Heart left ventricle (tissue), 16 donors: ENCODE measurements at regions not wholly inside any gene's neighbourhood (a gene's known extent, or its start where the extent isn't known, plus 50 kb on each side); places are given as distances from the start of the nearest gene placed in this dataset.
"Not testable (repeated sequence)": the region's sequence is repeated elsewhere in the genome, so short reads cannot be mapped to it uniquely, and the experiment has no call there.

Experiments used
- ATAC-seq, 4 donors: fragments of 200-7000 bp; cut with Tn5 transposase; one replicate each; pipeline ENCODE4 v1.9.1; 2020 to 2022; ENCODE audit warnings: moderate library complexity in 4 of 4, mild to moderate bottlenecking in 3 of 4, moderate number of reproducible peaks in 1 of 4
- DNase-seq, 5 donors: peaks; one replicate each; pipeline ENCODE4 v3.0.0-alpha.2; 2020
- H3K27ac ChIP-seq, 12 donors: fragments of 200-600 bp; sonication (generic) in 4 of 12; one replicate each; pipeline versions ENCODE4 v1.5.0 to v1.8.0; 2016 to 2022; ENCODE audit warnings: mild to moderate bottlenecking in 2 of 12
- H3K27me3 ChIP-seq, 9 donors: fragments of 200-600 bp; sonication (generic) in 2 of 9; one replicate each; pipeline versions ENCODE4 v1.5.1 to v1.8.0; 2016 to 2022; ENCODE audit warnings: mild to moderate bottlenecking in 3 of 9
- H3K36me3 ChIP-seq, 9 donors: fragments of 200-600 bp; sonication (generic) in 2 of 9; one replicate each; pipeline versions ENCODE4 v1.5.0 to v1.8.0; 2018 to 2022; ENCODE audit warnings: mild to moderate bottlenecking in 2 of 9
- H3K4me1 ChIP-seq, 12 donors: fragments of 200-600 bp; sonication (generic) in 4 of 12; one replicate each; pipeline versions ENCODE4 v1.5.0 to v1.8.0; 2016 to 2022; ENCODE audit warnings: mild to moderate bottlenecking in 3 of 12
- H3K4me3 ChIP-seq, 12 donors: fragments of 200-600 bp; sonication (generic) in 4 of 12; one replicate each; pipeline versions ENCODE4 v1.5.0 to v1.8.0; 2017 to 2022; ENCODE audit warnings: mild to moderate bottlenecking in 9 of 12, moderate library complexity in 4 of 12
- H3K9me3 ChIP-seq, 12 donors: fragments of 200-600 bp; sonication (generic) in 4 of 12; one replicate each; pipeline versions ENCODE4 v1.5.0 to v1.8.0; 2016 to 2022; ENCODE audit warnings: mild to moderate bottlenecking in 1 of 12
- POLR2A ChIP-seq, 2 donors: fragments of 450-650 bp; IDR thresholded peaks; one replicate each; pipeline ENCODE4 v1.6.1; 2017; ENCODE audit warnings: antibody characterized with exemption in 2 of 2, mild to moderate bottlenecking in 2 of 2, moderate library complexity in 2 of 2
- WGBS, 4 donors: extraction: QIAGEN DNeasy Blood & Tissue Kit in 2 of 4; methylation state at CpG; one replicate each; pipeline versions ENCODE4 v1.1.5 to v1.1.7; 2013 to 2018; 5-methylcytosine and 5-hydroxymethylcytosine counted together
- intact Hi-C, 10 donors: fragments of 100-400 bp; cut with DNase I; formaldehyde crosslinking; loops; one replicate each; pipeline versions ENCODE4 v1.11.1 to v1.14.2; 2022
- TF ChIP-seq, protein P1 (sequence below), 12 donors: fragments of 200-600 bp; sonication (generic) in 4 of 12; IDR thresholded peaks; one replicate each; pipeline versions ENCODE4 v1.5.0 to v1.8.0; 2018 to 2022; ENCODE audit warnings: antibody characterized with exemption in 12 of 12, mild to moderate bottlenecking in 5 of 12
- donor health status: ischemic (EF 13 %, LVEDD 7.1; RV severe dilation, severe dysfunction).
- donor health status: healthy with polysubstance abuse.
- donor health status: DM: no; HTN: yes; CAD: no.
- donor health status: DM: no; HTN: no; CAD: no.
- donor health status: ischemic (EF 25% LVEDD 6.9; RV normal size, moderate dysfunction).
- donor health status: ischemic (EF 25% LVEDD 5.7; RV mildly dilated, moderate dysfunction).
- donor health status: healthy.
- donor health status: DM: yes; HTN: yes; CAD: no.
- donor health status: ischemic (EF 35%, LVEDD 5.7; RV mildly dilated, moderate dysfunction).
- donor health status: nonischemic (EF 11% LVEDD 7.7; RV severe dilation, severe dysfunction).
- donor health status: DM: yes; HTN: yes; CAD: no.
- donor health status: PGD.
- donor health status: ischemic (EF 29% LVEDD 5.4; RV normal size, mild dysfunction).
- donor health status: nonischemic (EF 23%, LVEDD 6.1; RV moderate dilation, normal function).

- TF ChIP-seq, protein P1, sequence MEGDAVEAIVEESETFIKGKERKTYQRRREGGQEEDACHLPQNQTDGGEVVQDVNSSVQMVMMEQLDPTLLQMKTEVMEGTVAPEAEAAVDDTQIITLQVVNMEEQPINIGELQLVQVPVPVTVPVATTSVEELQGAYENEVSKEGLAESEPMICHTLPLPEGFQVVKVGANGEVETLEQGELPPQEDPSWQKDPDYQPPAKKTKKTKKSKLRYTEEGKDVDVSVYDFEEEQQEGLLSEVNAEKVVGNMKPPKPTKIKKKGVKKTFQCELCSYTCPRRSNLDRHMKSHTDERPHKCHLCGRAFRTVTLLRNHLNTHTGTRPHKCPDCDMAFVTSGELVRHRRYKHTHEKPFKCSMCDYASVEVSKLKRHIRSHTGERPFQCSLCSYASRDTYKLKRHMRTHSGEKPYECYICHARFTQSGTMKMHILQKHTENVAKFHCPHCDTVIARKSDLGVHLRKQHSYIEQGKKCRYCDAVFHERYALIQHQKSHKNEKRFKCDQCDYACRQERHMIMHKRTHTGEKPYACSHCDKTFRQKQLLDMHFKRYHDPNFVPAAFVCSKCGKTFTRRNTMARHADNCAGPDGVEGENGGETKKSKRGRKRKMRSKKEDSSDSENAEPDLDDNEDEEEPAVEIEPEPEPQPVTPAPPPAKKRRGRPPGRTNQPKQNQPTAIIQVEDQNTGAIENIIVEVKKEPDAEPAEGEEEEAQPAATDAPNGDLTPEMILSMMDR (IDR thresholded peaks at IDR 0.05): no peak
- TF ChIP-seq POLR2A (IDR thresholded peaks at IDR 0.05): no peak
- Histone ChIP-seq H3K9me3 (peaks cover 0 to 5% (median 0%) of the 10 kb centered on the region in 12 donors), H3K4me3 (peak overlapping the region in 2 of 12 donors; percentile 6 to 12), H3K4me1 (peaks cover 0 to 10% (median 0%) of the 10 kb centered on the region in 12 donors), H3K27ac (peak overlapping the region in 6 of 12 donors; percentile 7 to 69 (median 48)), H3K27me3 (no peaks in the 10 kb centered on the region), H3K36me3 (no peaks in the 10 kb centered on the region)
- 55 to 64% (median 58%) methylated on average over 8 to 11 of the region's 11 CpGs for WGBS, 4 donors
- intact Hi-C loops: loop anchor here in 1 of 10 donors (2.0 kb wide), 1 partner anchor 36 kb away; no protein-coding TSS in a partner anchor
- ATAC-seq: peak; percentile 73 to 86 (median 84)
- peak; percentile 42 to 50 (median 49) for DNase-seq
Observed at GRCh38 chr3:145490088-145491048, 670.6 kb downstream of the PLOD2 start.

DNA sequence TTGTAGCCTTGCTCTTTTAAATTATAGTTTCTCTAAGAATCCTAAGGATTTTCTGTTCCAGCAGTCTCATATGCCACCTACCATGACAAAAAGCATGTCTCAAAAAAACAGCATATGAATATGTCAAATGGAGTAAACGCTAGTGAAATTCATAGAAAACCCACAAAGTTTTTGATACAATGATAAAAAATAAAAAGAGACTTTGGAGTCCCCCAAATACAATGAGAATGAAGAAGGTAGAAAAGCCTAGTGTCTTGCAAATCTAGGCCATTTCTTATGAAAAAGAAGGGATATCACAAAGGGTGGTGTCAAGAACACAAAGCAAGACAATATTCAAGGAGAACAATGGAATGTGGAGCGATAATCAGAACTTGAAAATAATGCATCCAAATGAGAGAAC lies 668.5 kb downstream of the PLOD2 start:
- Histone ChIP-seq H3K27ac (no peak overlapping the region), H3K4me1 (peaks cover 0 to 10% (median 0%) of the 10 kb centered on the region in 12 donors), H3K27me3 (no peaks in the 10 kb centered on the region), H3K9me3 (peaks cover 0 to 5% (median 0%) of the 10 kb centered on the region in 12 donors), H3K36me3 (no peaks in the 10 kb centered on the region), H3K4me3 (no peak overlapping the region)
- no peak for TF ChIP-seq POLR2A (IDR thresholded peaks at IDR 0.05)
- TF ChIP-seq, protein P1 (IDR thresholded peaks at IDR 0.05): no peak
- ATAC-seq (no peak), DNase-seq (no peak)
- WGBS, 4 donors: 83 to 92% (median 87%) methylated on average over 2 of the region's 2 CpGs
- intact Hi-C loops: no loop called here

- H3K4me1 ChIP-seq, H3K36me3 ChIP-seq, H3K27ac ChIP-seq, DNase-seq, H3K9me3 ChIP-seq, intact Hi-C loops, H3K27me3 ChIP-seq, ATAC-seq, H3K4me3 ChIP-seq: not testable (repeated sequence)
- 88 to 91% (median 89%) methylated on average over 4 of the region's 4 CpGs for WGBS, 4 donors
Observed at GRCh38 chr3:145517416-145517815, 643.6 kb downstream of the PLOD2 start.

DNA sequence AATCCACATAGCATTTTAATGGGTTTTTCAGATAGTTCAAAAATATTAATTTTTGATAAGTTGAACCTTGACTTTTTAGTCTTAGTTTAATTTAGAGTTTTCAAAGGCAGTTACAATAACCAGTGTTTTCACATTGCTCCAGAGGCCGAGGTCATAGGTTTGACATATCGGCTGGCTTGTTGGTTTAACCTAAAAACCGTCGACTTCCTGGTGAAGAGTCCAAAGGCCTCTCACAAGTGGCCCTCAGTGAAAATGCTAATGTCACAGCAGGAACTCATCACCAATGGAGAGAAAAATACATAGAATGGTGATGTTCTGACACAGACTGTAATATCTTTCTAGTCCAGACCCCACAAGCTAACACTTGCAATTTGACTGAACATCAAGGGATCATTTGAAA lies 642.3 kb downstream of the PLOD2 start:
- Histone ChIP-seq H3K4me1 (no peaks in the 10 kb centered on the region), H3K9me3 (no peaks in the 10 kb centered on the region), H3K27me3 (no peaks in the 10 kb centered on the region), H3K4me3 (no peak overlapping the region), H3K27ac (no peak overlapping the region), H3K36me3 (no peaks in the 10 kb centered on the region)
- TF ChIP-seq, protein P1 (IDR thresholded peaks at IDR 0.05): no peak
- no peak for TF ChIP-seq POLR2A (IDR thresholded peaks at IDR 0.05)
- 40 to 76% (median 54%) methylated on average over 4 of the region's 4 CpGs for WGBS, 4 donors
- ATAC-seq (no peak), DNase-seq (no peak)
- intact Hi-C loops: no loop called here
